ENCODE measurements at regions not wholly inside any gene's neighbourhood (a gene's known extent, or its start where the extent isn't known, plus 50 kb on each side); places are given as distances from the start of the nearest gene placed in this dataset.

DNA sequence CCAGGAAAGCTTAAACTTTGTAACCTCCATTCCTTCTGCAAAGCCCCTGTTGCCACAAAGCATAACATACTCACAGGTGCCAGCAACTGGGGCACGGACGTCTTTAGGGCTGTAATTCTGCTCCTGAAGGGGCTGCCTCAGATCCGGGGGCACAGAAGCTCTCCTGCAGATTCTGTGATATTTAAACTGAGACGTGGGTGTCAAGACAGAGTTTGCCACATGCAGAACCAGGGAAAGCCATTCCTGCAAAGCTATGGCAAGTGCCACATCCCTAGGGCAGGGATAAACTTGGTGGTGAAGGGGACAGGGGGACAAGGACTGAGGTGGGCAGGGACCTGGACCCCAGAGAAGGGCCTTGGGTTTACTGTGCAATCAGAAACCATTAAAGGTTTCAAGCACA lies 247.2 kb downstream of the EIPR1 start:
- H3K27me3 ChIP-seq (ENCODE audit: low read depth, low read length), result peaks cover 12% of the 10 kb centered on the region

DNA sequence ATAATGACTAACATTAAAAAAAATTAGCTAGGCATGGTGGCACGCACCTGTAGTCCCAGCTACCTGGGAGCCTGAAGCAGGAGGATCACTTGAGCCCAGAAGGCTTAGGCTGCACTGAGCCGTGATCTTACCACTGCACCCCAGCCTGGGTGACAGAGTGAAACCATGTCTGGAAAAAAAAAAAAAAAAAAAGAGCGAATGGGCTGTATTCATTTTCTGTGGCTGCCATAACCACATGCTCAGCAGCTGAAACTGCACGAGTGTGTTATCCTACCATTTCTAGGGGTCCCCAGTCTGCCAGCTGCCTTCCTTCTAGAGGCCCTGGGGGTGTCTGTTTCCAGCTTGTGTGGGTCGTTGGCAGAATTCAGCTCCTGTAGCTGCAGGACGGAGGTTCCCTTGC lies 247.8 kb downstream of the EIPR1 start:
- H4K20me1 ChIP-seq (ENCODE audit: insufficient read depth, low read length), result no peaks in the 10 kb centered on the region
- H3K4me3 ChIP-seq (ENCODE audit: low read length), result no peak overlapping the region
- H3K79me2 ChIP-seq (ENCODE audit: low read length), result no peaks in the 10 kb centered on the region
- H3K9me3 ChIP-seq (ENCODE audit: insufficient read depth, low read length), result no peaks in the 10 kb centered on the region
- 0 out of 2 replicates have a peak, but pooled peaks cover 3% of the 10 kb centered on the region for H3K4me1 ChIP-seq (ENCODE audit: low read length)
- peaks cover 12% of the 10 kb centered on the region for H3K27me3 ChIP-seq (ENCODE audit: low read depth, low read length)
- H3K36me3 ChIP-seq (replicated peaks; ENCODE audit: low read depth, low read length), result no peaks in the 10 kb centered on the region
- no peak overlapping the region for H2AFZ ChIP-seq (ENCODE audit: low read depth, low read length)
- no peak overlapping the region for H3K27ac ChIP-seq (ENCODE audit: low read length)
- TF ChIP-seq EZH2phosphoT487 (IDR thresholded peaks at IDR 0.05; ENCODE audit: low read depth) (no peak), CTCF (IDR thresholded peaks at IDR 0.05; ENCODE audit: low read depth, low read length) (no peak)
- H3K4me2 ChIP-seq (ENCODE audit: low read length), result peak overlapping the region; percentile 40
- H3K9ac ChIP-seq (ENCODE audit: low read length), result no peak overlapping the region

More for the DNA sequence above, 247.2 kb downstream of the EIPR1 start:
- Histone ChIP-seq H3K27ac (ENCODE audit: low read length) (no peak overlapping the region), H4K20me1 (ENCODE audit: insufficient read depth, low read length) (no peaks in the 10 kb centered on the region), H3K79me2 (ENCODE audit: low read length) (no peaks in the 10 kb centered on the region), H3K4me2 (ENCODE audit: low read length) (no peak overlapping the region), H3K4me3 (ENCODE audit: low read length) (no peak overlapping the region), H2AFZ (ENCODE audit: low read depth, low read length) (no peak overlapping the region), H3K9ac (ENCODE audit: low read length) (no peak overlapping the region), H3K36me3 (replicated peaks; ENCODE audit: low read depth, low read length) (no peaks in the 10 kb centered on the region), H3K4me1 (ENCODE audit: low read length) (0 out of 2 replicates have a peak, but pooled peaks cover 3% of the 10 kb centered on the region), H3K9me3 (ENCODE audit: insufficient read depth, low read length) (no peaks in the 10 kb centered on the region)
- TF ChIP-seq CTCF (IDR thresholded peaks at IDR 0.05; ENCODE audit: low read depth, low read length), result no peak
- no peak for TF ChIP-seq EZH2phosphoT487 (IDR thresholded peaks at IDR 0.05; ENCODE audit: low read depth)

DNA sequence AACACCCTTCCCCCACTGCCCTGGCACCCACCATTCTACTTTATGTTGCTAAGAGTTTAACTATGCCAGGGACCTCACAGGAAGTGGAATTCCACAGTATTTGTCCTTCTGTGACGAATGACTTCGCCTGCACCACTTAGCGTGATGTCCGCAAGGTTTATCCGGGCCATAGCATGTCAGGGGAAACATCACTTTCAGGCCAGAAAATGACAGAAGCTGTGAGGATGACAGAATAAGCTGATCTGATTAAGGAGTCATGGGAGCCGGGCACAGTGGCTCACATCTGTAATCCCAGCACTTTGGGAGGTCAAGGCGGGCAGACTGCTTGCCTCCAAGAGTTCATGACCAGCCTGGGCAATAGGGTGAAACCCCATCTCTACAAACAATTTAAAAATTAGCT lies 248.8 kb downstream of the EIPR1 start:
- TF ChIP-seq EZH2phosphoT487 (IDR thresholded peaks at IDR 0.05; ENCODE audit: low read depth), result no peak
- no peak for TF ChIP-seq CTCF (IDR thresholded peaks at IDR 0.05; ENCODE audit: low read depth, low read length)
- Histone ChIP-seq H3K36me3 (replicated peaks; ENCODE audit: low read depth, low read length) (no peaks in the 10 kb centered on the region), H3K9me3 (ENCODE audit: insufficient read depth, low read length) (no peaks in the 10 kb centered on the region), H2AFZ (ENCODE audit: low read depth, low read length) (no peak overlapping the region), H3K4me3 (ENCODE audit: low read length) (no peak overlapping the region), H3K79me2 (ENCODE audit: low read length) (no peaks in the 10 kb centered on the region), H3K9ac (ENCODE audit: low read length) (no peak overlapping the region), H3K4me2 (ENCODE audit: low read length) (no peak overlapping the region), H3K27me3 (ENCODE audit: low read depth, low read length) (peaks cover 12% of the 10 kb centered on the region), H4K20me1 (ENCODE audit: insufficient read depth, low read length) (no peaks in the 10 kb centered on the region), H3K27ac (ENCODE audit: low read length) (no peak overlapping the region), H3K4me1 (ENCODE audit: low read length) (0 out of 2 replicates have a peak, but pooled peaks cover 3% of the 10 kb centered on the region)

- H3K4me2 ChIP-seq (ENCODE audit: low read length), result peak overlapping the region; percentile 26; the same call in 1 of the 2 replicates
- no peaks in the 10 kb centered on the region for H3K36me3 ChIP-seq (replicated peaks; ENCODE audit: low read depth, low read length)
- peak overlapping the region; percentile 33; the same call in 1 of the 2 replicates for H2AFZ ChIP-seq (ENCODE audit: low read depth, low read length)
- no peak for TF ChIP-seq CTCF (IDR thresholded peaks at IDR 0.05; ENCODE audit: low read depth, low read length)
- no peak for TF ChIP-seq EZH2phosphoT487 (IDR thresholded peaks at IDR 0.05; ENCODE audit: low read depth)
- H3K9me3 ChIP-seq (ENCODE audit: insufficient read depth, low read length), result no peaks in the 10 kb centered on the region
- no peak overlapping the region for H3K9ac ChIP-seq (ENCODE audit: low read length)
- H4K20me1 ChIP-seq (ENCODE audit: insufficient read depth, low read length), result no peaks in the 10 kb centered on the region
- no peaks in the 10 kb centered on the region for H3K79me2 ChIP-seq (ENCODE audit: low read length)
- H3K4me3 ChIP-seq (ENCODE audit: low read length), result no peak overlapping the region
- 0 out of 2 replicates have a peak, but pooled peaks cover 3% of the 10 kb centered on the region for H3K4me1 ChIP-seq (ENCODE audit: low read length)
- no peak overlapping the region for H3K27ac ChIP-seq (ENCODE audit: low read length)
- H3K27me3 ChIP-seq (ENCODE audit: low read depth, low read length), result peaks cover 12% of the 10 kb centered on the region
These were observed 249.9 kb downstream of the EIPR1 start for GRCh38 chr2:3127710-3128109.
